ENCODE measurements at regions not wholly inside any gene's neighbourhood (a gene's known extent, or its start where the extent isn't known, plus 50 kb on each side); places are given as distances from the start of the nearest gene placed in this dataset.

GRCh38 chr4:26268246-26268645, 52.6 kb upstream of the RBPJ start:
- TF ChIP-seq CTCF (IDR thresholded peaks at IDR 0.05; ENCODE audit: poor library complexity) (no peak), EZH2 (IDR thresholded peaks at IDR 0.05; ENCODE audit: borderline replicate concordance) (no peak)

All from hepatocyte (in vitro differentiated cells).